Right lobe of liver (tissue), 4 donors: ENCODE measurements at regions not wholly inside any gene's neighbourhood (a gene's known extent, or its start where the extent isn't known, plus 50 kb on each side); places are given as distances from the start of the nearest gene placed in this dataset.

Source experiments
- CTCF ChIP-seq, 4 donors: fragments of 200-600 bp in 3 of 4; fragments of 450-650 bp in 1 of 4; IDR thresholded peaks; one replicate each; pipeline versions ENCODE4 v1.5.1 to v1.8.0; 2016 to 2022; ENCODE audit warnings: antibody characterized with exemption in 4 of 4, mild to moderate bottlenecking in 2 of 4
- POLR2A ChIP-seq: fragments of 450-650 bp; IDR thresholded peaks from one replicate; pipeline ENCODE4 v1.6.1; 2017; ENCODE audit warnings: antibody characterized with exemption, mild to moderate bottlenecking
- donor health status: DM: no; HTN: no; CAD: no.
- donor health status: DM: no; HTN: no; CAD: no.
- donor health status: DM: no; HTN: yes; CAD: no.

DNA sequence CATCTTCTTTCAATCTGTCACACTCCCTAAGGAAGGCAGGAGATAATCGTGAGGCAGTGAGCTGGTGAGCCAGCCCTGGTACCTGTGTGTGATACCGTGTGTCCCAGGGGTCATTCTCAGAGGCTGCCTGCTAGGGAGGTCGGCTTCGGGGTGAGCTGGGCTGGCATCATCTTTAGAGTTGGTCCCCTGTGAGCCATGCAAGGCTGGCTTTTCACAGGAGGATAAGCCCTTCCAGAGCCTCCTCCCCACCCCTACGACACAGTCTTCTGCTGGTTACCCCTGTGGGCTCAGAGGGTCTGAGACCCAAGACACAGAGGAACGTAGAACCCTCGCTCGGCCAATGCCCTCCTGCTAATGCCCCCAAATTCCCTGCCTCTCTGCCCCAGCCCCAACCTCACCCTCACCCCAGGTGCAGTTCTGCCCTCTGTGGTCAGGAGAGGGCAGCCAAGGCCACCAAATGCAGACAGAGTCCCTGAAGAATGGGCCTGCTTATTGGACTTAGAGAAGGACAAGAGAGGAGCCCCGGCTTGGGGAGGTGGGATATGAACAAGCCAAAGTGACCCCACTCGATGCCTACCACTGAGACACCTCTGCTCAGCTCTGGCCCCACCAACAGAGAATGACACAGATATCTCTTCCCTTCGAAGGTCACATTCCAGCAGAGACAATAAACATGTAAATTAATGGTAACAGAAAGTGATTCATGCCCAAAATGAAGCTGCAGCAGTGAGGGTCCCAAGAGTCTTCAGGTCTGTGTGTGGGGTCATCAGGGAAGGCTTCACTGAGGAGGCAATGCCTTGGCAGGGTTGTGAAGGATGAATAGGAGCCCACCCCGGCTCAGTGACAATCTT is 80.8 kb upstream of the CCL1 start:
- TF ChIP-seq CTCF (IDR thresholded peaks at IDR 0.05) (peak; percentile 10 to 42 (median 24)), POLR2A (no peak)
